ENCODE measurements at regions not wholly inside any gene's neighbourhood (a gene's known extent, or its start where the extent isn't known, plus 50 kb on each side); places are given as distances from the start of the nearest gene placed in this dataset.

DNA sequence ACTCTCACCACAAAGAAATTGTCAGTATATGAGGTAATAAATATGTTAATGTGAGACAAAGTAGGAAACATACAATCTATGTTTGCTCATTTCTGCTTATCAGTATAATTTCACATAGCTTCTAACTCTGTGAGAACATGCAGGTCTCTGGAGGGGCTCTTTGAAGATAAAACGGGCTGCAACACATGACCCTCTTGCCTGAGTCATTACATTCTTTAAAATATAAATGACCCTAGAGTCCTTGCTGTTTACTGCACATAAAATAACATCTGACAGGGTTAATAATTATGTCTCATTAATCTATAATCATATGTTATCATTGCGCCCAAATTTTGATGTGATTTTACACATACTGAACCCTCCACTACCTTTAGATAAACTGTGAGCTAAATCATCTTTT, 681.5 kb downstream of the ARAP2 start:
- ATAC-seq (ENCODE audit: low read depth) (no peak), DNase-seq (no peak)
- ChIA-PET CTCF (no interaction called here), POLR2A (no interaction called here)
- H3K27ac Mint-ChIP-seq = no peak overlapping the region
- no peak overlapping the region for H3K4me3 Mint-ChIP-seq
- H3K27me3 Mint-ChIP-seq = no peaks in the 10 kb centered on the region
- TF ChIP-seq, protein P1, sequence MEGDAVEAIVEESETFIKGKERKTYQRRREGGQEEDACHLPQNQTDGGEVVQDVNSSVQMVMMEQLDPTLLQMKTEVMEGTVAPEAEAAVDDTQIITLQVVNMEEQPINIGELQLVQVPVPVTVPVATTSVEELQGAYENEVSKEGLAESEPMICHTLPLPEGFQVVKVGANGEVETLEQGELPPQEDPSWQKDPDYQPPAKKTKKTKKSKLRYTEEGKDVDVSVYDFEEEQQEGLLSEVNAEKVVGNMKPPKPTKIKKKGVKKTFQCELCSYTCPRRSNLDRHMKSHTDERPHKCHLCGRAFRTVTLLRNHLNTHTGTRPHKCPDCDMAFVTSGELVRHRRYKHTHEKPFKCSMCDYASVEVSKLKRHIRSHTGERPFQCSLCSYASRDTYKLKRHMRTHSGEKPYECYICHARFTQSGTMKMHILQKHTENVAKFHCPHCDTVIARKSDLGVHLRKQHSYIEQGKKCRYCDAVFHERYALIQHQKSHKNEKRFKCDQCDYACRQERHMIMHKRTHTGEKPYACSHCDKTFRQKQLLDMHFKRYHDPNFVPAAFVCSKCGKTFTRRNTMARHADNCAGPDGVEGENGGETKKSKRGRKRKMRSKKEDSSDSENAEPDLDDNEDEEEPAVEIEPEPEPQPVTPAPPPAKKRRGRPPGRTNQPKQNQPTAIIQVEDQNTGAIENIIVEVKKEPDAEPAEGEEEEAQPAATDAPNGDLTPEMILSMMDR (IDR thresholded peaks at IDR 0.05) = no peak
- no peaks in the 10 kb centered on the region for H3K4me1 Mint-ChIP-seq
- no peaks in the 10 kb centered on the region for H3K36me3 Mint-ChIP-seq (ENCODE audit: low read depth)
- peaks cover 6% of the 10 kb centered on the region for H3K9me3 Mint-ChIP-seq
- intact Hi-C loops (cut with micrococcal nuclease) = no loop called here

DNA sequence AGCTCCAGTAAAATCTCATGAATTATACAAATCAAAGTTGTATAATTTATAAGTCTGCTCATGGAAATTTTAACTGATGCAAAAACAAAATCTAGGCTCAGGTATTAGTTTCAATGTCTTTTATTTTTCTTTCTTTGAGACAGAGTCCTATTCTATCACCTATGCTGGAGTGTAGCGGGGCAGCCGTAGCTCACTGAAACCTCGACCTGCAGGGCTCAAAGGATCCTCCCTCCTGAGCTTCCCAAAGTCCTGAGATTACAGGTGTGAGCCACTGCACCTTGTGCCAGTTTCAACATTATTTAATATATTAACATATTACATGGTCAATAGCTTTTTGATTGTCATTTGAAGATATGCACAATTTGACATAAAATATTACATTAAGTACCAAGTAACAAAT, 678.7 kb downstream of the ARAP2 start:
- Mint-ChIP-seq H3K36me3 (ENCODE audit: low read depth) (no peaks in the 10 kb centered on the region), H3K27ac (no peak overlapping the region), H3K27me3 (no peaks in the 10 kb centered on the region), H3K4me3 (no peak overlapping the region), H3K4me1 (no peaks in the 10 kb centered on the region), H3K9me3 (no peaks in the 10 kb centered on the region)
- CTCF ChIA-PET = no interaction called here
- intact Hi-C loops (cut with micrococcal nuclease) = no loop called here
- TF ChIP-seq, protein P1 (IDR thresholded peaks at IDR 0.05) = no peak
- DNase-seq = no peak
- ATAC-seq (ENCODE audit: low read depth) = no peak
- POLR2A ChIA-PET = no interaction called here

DNA sequence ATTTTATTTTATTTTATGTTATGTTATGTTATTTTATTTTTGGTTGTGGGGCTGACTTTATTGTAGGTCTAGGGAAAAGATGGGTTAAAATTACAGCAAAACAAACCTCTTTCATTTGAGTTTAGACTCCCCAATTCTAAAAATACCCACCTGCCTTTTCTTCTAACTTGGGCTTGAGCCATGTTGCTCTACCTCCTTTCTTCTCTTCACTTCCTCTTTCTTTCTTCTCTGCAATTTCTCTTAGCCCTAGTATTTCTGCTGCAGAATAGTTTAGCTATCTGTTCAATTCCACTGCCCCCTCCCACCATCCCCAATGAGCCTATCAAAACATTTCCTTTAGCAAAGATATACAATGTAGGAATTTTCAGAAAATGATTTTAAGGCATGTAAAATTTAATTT, 653.3 kb downstream of the ARAP2 start:
- Mint-ChIP-seq H3K27me3 (no peaks in the 10 kb centered on the region), H3K9me3 (peaks cover 2% of the 10 kb centered on the region), H3K27ac (no peak overlapping the region), H3K4me3 (no peak overlapping the region), H3K4me1 (no peaks in the 10 kb centered on the region), H3K36me3 (ENCODE audit: low read depth) (no peaks in the 10 kb centered on the region)
- DNase-seq (no peak), ATAC-seq (ENCODE audit: low read depth) (no peak)
- TF ChIP-seq, protein P1 (IDR thresholded peaks at IDR 0.05) = no peak
- ChIA-PET CTCF (no interaction called here), POLR2A (no interaction called here)
- intact Hi-C loops (cut with micrococcal nuclease) = no loop called here

DNA sequence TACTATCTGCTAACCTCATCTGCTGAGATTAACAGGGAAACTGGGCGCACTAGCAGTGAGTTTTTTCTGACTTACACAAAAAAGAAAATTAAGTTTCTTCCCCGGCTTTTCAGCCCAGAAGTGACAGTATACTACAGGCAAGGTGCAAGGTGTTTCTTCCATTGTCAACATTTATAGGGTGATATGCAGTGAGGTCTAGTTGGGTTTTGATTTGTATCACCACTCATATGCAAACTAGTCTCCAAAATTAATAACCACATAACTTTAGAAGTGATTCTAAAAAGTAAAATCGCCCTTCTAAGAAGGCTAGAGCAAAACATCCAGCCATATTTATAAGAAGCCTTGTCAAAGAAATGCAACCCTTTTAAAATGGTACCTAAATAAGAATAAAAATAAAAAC, 640.1 kb downstream of the ARAP2 start:
- Mint-ChIP-seq H3K27me3 (no peaks in the 10 kb centered on the region), H3K4me1 (no peaks in the 10 kb centered on the region), H3K9me3 (peaks cover 2% of the 10 kb centered on the region), H3K27ac (no peak overlapping the region), H3K36me3 (ENCODE audit: low read depth) (no peaks in the 10 kb centered on the region), H3K4me3 (no peak overlapping the region)
- TF ChIP-seq, protein P1 (IDR thresholded peaks at IDR 0.05) = no peak
- CTCF ChIA-PET = no interaction called here
- ATAC-seq (ENCODE audit: low read depth) (no peak), DNase-seq (no peak)
- POLR2A ChIA-PET = no interaction called here
- intact Hi-C loops (cut with micrococcal nuclease) = no loop called here

DNA sequence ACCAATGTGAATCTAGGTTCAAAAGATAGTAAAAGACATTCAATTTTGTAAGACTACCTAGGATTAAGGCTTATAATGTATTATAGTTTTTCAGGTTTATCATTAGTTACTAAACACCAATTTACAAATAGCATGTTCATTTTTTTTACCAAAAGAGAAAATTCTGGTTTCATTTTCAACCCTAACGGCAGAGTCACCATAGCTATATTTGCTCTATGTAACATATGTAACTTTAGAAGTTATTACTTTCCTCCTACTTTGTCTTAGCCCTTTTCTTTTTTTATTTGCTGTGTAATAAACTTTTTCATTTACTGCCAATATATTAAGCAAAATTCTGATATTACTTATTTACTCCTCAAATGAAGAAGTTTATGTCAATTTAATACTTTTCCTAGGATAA, 639.6 kb downstream of the ARAP2 start:
- POLR2A ChIA-PET = no interaction called here
- H3K4me3 Mint-ChIP-seq = no peak overlapping the region
- H3K27ac Mint-ChIP-seq = no peak overlapping the region
- ATAC-seq (ENCODE audit: low read depth) = no peak
- no peaks in the 10 kb centered on the region for H3K36me3 Mint-ChIP-seq (ENCODE audit: low read depth)
- TF ChIP-seq, protein P1 (IDR thresholded peaks at IDR 0.05) = no peak
- no peaks in the 10 kb centered on the region for H3K4me1 Mint-ChIP-seq
- CTCF ChIA-PET = no interaction called here
- intact Hi-C loops (cut with micrococcal nuclease) = no loop called here
- DNase-seq = no peak
- H3K9me3 Mint-ChIP-seq = peaks cover 5% of the 10 kb centered on the region
- H3K27me3 Mint-ChIP-seq = no peaks in the 10 kb centered on the region

All from activated B cell treated with CpG ODN at 0.5 μM for 24 hours (primary cell).